ENCODE measurements at regions not wholly inside any gene's neighbourhood (a gene's known extent, or its start where the extent isn't known, plus 50 kb on each side); places are given as distances from the start of the nearest gene placed in this dataset.

GRCh38 chr4:185932491-185932890, 120.5 kb upstream of the SORBS2 start:
- TF ChIP-seq CTCF (IDR thresholded peaks at IDR 0.05) (no peak), POLR2A (IDR thresholded peaks at IDR 0.05) (no peak), POLR2AphosphoS5 (IDR thresholded peaks at IDR 0.05) (no peak), EP300 (IDR thresholded peaks at IDR 0.05; ENCODE audit: low read depth) (no peak)
